Stimulated activated CD4-positive, alpha-beta T cell treated with anti-CD3 and anti-CD28 coated beads, TNF-alpha, amount 100 ng/mL, for 48 hours (primary cell): ENCODE measurements at regions not wholly inside any gene's neighbourhood (a gene's known extent, or its start where the extent isn't known, plus 50 kb on each side); places are given as distances from the start of the nearest gene placed in this dataset.
"Not testable (repeated sequence)": the region's sequence is repeated elsewhere in the genome, so short reads cannot be mapped to it uniquely, and the experiment has no call there.

Source experiments
- DNase-seq, 3 donors: peaks; one replicate each; pipeline ENCODE4 v3.0.0-alpha.2; 2020; ENCODE audit warnings: low read depth in 3 of 3

GRCh38 chr4:138800421-138800820 is 215.2 kb upstream of the NOCT start:
- DNase-seq: no peak

- no peak for DNase-seq
Observed at GRCh38 chr4:138798404-138798803, 217.2 kb upstream of the NOCT start.

GRCh38 chr4:138797646-138798045 is 217.9 kb upstream of the NOCT start:
- DNase-seq: no peak

GRCh38 chr4:138796761-138797160 is 218.8 kb upstream of the NOCT start:
- no peak for DNase-seq

- no peak for DNase-seq
Observed at GRCh38 chr4:138790706-138791340, 224.8 kb upstream of the NOCT start.

GRCh38 chr4:138789796-138790195 is 225.8 kb upstream of the NOCT start:
- DNase-seq: no peak

- DNase-seq: no peak
Observed at GRCh38 chr4:138788857-138789256, 226.7 kb upstream of the NOCT start.

GRCh38 chr4:138788267-138788790 is 227.3 kb upstream of the NOCT start:
- no peak for DNase-seq

- DNase-seq: not testable (repeated sequence)
Observed at GRCh38 chr4:138779761-138780160, 235.8 kb upstream of the NOCT start.

GRCh38 chr4:138775890-138776289 is 239.7 kb upstream of the NOCT start:
- DNase-seq: no peak

- no peak for DNase-seq
Observed at GRCh38 chr4:138775489-138775888, 240.1 kb upstream of the NOCT start.

- no peak for DNase-seq
Observed at GRCh38 chr4:138774940-138775339, 240.6 kb upstream of the NOCT start.

- DNase-seq: not testable (repeated sequence)
Observed at GRCh38 chr4:138774125-138774524, 241.5 kb upstream of the NOCT start.

- no peak for DNase-seq
Observed at GRCh38 chr4:138773321-138773720, 242.3 kb upstream of the NOCT start.

- no peak for DNase-seq
Observed at GRCh38 chr4:138772366-138772765, 243.2 kb upstream of the NOCT start.

GRCh38 chr4:138770818-138771217 is 244.8 kb upstream of the NOCT start:
- no peak for DNase-seq

- no peak for DNase-seq
Observed at GRCh38 chr4:138766332-138766731, 249.2 kb upstream of the NOCT start.

- DNase-seq: no peak
Observed at GRCh38 chr4:138765442-138765841, 250.1 kb upstream of the NOCT start.

GRCh38 chr4:138761638-138762220 is 253.9 kb upstream of the NOCT start:
- no peak for DNase-seq

- no peak for DNase-seq
Observed at GRCh38 chr4:138759554-138759902, 256.1 kb upstream of the NOCT start.

- no peak for DNase-seq
Observed at GRCh38 chr4:138758876-138759553, 256.6 kb upstream of the NOCT start.

- DNase-seq: no peak
Observed at GRCh38 chr4:138758196-138758595, 257.4 kb upstream of the NOCT start.

GRCh38 chr4:138757432-138757831 is 258.1 kb upstream of the NOCT start:
- DNase-seq: no peak
